HG03565 (cell line): ENCODE measurements at regions not wholly inside any gene's neighbourhood (a gene's known extent, or its start where the extent isn't known, plus 50 kb on each side); places are given as distances from the start of the nearest gene placed in this dataset.
"Not testable (repeated sequence)": the region's sequence is repeated elsewhere in the genome, so short reads cannot be mapped to it uniquely, and the experiment has no call there.

Source experiments
- ATAC-seq: cut with Tn5 transposase; IDR thresholded peaks from one replicate; pipeline ENCODE4 v1.9.1; 2021; ENCODE audit warnings: mild to moderate bottlenecking, moderate library complexity; ENCODE audit not compliant: unreplicated experiment

DNA sequence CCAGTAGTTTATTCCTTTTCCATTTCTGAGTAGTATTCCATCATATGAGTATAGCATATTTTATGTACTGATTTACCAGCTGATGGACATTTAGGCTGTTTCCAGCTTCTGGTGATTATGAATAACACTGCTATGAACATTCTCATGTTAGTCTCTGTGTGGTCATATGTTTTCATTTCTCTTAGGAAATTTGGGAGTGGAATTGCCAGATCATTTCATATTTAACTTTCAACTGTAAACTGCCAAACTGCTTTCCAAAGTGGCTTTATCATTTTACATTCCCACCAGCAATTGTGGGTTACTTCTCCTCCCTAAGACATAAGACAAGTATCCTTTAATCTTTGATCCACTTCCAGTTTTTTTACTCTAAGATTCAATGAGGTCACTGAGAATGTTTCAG is 85.7 kb upstream of the RALGPS2 start:
- ATAC-seq, result no peak

DNA sequence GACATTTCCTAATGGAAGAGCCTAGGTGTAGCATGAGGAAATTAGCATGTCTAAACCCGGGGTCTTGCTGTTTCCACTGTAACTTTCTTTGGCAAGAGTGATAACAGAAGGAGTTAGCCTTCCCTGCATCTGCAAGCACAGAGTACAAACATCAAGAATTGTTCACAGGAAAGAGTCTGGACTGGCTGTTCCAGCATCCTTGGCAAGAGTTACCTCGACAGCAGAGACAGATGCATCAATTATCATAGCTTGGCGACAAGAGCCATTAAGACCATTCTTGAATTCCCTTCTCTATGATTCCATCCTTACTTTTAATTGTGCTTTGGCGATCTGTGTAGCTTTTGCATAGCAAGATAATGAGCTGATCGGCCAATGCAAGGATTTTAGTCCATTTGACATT is 82.8 kb upstream of the RALGPS2 start:
- ATAC-seq, result no peak

DNA sequence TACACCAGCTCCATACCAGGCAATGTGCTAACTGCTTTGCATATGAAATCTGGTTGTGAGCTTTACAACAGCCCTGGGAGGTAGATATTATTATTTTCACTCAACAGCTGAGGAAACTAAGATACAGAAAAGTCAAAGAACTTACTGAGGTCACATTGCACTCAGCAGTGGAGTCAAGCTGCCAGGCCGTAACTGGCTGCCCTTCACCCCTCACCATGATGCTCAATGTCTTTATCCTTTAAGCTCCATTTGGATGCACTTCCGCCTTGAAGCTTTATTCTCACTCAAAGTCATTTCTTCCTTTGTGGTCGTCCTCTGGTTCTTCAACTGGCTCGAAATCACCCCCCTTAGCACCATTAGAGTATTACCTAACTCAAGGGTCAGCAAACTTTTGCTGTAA is 81.7 kb upstream of the RALGPS2 start:
- no peak for ATAC-seq

DNA sequence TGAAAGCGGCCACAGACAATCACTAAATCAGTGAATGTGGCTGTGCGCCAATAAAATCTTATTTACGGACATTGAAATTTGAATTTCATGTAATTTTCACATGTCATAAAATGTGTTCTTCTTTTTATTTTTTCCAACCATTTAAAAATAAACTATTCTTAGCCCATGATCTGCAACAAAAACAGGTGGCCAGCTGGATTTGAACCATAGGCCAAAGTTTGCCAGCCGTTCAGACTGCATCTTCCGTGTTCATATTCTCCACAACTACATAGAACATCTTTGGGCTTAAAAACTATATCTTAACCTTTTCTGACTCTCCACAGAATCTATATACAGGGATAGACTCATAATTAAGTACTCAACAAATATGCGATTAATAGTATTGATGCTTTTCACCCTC is 81.2 kb upstream of the RALGPS2 start:
- ATAC-seq, result no peak

DNA sequence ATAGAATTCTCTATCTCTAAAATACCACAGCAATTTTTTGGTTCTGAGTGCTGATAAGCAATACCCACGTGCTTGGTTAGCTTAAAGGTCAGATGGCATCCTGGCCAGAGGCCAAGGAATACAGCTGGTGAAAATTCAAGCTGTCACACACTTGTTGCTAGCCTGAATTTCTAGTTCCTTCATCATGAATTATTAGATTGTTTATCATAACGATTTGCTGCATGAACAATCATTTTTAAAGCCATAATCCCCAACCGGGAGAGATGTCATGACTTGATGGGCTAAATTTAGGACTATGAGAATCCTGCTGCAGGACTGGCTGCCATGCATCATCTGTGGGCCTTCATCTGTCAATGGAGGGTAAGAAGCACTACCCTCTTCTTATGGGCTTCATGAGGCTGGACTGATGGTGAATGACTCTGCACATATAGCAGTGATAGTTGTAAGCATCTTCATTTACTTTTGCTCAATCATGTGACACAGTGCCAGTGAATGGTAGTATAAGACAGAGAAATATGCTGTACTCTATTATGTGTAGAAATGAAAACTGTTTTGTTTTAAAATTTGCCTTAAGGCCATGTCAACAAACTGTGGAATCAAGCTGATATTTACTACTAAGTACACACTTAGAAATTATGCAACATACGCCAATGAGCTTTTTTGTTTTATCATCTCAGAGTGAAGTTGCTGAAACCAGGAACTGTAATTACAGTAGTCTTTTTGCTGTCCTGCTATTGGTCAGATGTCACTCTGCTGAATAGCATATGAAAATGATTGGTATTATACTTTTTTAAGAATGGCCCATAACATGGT is 80.5 kb upstream of the RALGPS2 start:
- ATAC-seq, result no peak

DNA sequence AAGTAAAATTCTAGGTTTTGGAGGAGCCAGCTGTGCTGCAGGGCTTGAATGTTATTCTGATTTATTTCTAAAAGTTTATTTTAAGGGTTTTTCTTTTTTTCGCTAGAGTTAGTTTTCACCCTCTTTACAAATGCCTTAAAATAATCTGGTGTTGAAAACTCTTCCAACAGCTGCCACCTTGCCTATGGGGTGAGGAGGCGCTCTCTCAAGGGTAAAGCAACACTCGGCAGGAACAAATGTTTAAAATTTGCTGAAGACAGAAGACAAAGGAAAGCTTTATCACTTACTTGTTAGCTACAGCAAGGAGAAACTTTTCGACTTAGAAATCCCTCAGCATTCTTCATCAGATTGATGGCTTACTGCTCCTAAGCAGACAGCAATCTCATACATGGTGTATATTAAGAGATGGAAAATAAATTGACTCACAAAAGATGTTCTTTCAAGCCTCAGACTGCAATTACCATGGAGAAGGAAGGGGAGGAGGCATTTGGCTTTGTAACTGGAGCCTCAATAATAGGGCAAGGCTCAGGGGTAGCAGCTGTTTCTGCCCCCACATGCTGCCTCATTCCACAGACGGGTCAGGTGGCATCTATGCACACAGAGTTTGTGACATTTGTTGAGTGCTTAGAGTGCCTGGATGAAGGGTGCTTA is 79.8 kb upstream of the RALGPS2 start:
- ATAC-seq, result no peak

DNA sequence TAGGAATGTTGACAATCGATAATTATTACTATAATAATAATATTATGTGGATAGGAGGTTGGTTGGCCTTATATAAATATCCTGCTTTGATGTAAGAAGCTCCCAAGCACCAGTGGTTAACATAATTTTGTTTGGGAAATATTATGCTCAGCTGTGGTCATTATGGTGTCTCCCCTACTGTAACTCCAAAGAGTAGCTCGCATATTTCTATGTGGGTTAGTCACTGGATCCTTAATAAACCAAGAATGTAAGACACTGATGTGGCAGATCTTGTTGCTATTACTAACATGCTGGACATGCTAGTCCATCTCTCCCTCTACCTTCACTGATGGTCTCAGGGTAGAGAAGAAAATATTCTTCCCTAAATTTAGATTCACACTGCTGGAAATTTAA is 79.2 kb upstream of the RALGPS2 start:
- no peak for ATAC-seq

DNA sequence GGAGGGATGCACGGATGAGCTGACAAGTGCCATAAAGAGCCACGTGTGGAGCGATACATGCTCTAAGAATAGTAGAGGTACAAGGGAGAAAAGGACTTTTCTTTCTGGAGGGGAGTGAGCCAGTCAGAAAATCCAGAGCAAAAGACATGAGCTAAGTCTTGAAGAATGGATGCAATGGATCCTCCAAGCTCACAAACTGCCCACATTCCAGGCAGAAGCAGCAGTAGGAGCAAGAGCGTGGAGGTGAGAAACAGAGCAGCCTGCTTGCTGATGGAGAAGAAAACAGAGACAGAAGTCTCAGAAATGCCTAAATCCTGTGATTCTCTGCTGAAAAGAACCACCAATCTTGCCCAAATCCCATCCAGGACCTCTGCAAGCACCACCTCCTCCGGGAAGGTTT is 78.2 kb upstream of the RALGPS2 start:
- no peak for ATAC-seq

DNA sequence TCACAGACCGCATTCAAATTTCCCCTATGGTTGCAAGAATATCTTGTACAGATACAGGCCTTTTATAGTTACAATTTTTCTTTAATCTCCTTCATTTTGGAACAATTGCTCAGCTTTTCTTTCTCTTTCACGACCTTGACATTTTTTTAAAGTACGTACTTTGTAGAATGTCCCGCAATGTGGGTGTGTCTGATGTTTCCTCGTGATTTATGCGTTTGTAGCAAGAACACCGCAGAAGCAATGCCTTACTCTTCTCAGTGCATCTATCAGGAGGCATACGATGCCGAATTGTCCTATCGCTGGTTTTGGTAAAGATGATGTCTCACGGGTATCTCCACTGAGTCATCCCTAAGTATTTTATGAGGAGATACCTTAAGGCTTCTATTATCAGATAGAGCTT is 76.9 kb upstream of the RALGPS2 start:
- no peak for ATAC-seq

DNA sequence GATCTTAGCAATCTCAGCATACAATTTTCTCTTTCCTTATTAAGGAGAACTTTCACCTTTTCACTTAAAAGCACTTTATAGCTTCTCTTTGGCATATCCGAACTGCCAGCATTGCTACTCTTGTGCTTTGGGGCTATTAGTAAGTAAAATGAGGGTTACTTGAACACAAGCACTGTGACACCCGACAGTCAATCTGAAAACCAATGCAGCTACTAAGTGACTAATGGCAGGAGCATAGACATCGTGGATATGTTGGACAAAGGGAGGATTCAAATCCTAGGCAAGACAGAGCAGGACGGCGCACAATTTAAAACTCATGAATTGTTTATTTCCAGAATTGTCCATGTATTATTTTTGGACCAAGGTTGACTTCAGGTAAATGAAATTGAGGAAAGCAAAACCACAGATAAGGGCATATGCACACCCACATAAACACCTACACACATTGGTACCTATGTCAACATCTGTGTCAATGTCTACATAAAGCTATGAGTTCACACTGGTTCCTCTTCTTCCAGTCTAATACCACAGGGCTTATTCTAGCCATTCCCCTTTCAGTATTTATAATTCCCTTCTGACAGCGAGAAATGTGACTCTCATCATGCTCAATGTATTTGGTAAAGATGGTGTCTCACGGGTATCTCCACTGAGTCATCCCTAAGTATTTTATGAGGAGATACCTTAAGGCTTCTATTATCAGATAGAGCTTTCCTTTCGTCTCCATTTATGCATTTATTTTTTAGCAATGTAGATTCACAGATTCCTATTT is 75.3 kb upstream of the RALGPS2 start:
- ATAC-seq, result no peak

DNA sequence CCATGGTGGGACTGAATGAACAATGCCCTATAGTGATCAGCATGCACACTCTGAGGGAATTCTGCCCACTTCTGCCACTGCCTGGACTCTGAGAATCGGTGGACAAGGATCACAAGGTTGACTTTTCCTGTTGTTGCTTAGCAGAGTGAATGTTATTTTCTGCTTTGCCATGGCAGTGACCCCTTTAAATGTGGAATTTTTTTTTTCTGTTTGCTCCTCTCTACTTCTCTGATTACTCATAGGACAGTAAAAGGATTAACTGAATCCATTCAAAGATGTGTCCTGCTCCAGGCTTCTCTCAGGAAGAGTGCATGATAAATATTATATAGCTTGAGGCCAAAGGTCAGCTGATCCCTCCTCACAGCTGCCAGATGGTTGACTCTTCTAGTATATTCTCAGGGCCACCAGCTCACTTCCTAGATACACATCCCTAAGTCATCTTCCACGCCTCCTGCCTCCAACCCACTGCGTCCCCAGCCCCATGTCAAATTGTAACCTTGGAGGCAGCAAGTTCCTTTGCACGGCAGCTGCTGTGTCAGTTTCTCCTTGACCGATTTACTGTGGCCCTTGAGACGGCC is 74.0 kb upstream of the RALGPS2 start:
- ATAC-seq, result no peak

DNA sequence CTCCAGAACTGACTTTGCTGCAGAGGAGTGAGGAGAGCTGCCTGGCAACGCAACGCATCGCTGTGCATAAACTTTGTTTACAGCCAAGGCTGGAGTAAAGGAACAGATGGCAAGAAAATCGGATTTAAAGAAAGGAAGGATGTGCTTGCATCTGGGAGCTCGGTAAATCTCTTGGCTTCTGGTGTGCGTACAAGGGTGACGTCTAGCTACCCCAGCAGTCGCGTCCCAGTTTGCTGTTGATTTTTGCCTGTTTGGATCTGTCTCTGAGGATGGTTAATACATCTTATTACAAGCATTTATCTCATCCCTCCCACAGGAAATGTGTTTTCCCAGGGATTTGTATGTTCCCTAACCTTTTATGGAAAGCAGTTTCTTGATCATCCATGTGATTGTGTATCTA is 73.3 kb upstream of the RALGPS2 start:
- no peak for ATAC-seq

DNA sequence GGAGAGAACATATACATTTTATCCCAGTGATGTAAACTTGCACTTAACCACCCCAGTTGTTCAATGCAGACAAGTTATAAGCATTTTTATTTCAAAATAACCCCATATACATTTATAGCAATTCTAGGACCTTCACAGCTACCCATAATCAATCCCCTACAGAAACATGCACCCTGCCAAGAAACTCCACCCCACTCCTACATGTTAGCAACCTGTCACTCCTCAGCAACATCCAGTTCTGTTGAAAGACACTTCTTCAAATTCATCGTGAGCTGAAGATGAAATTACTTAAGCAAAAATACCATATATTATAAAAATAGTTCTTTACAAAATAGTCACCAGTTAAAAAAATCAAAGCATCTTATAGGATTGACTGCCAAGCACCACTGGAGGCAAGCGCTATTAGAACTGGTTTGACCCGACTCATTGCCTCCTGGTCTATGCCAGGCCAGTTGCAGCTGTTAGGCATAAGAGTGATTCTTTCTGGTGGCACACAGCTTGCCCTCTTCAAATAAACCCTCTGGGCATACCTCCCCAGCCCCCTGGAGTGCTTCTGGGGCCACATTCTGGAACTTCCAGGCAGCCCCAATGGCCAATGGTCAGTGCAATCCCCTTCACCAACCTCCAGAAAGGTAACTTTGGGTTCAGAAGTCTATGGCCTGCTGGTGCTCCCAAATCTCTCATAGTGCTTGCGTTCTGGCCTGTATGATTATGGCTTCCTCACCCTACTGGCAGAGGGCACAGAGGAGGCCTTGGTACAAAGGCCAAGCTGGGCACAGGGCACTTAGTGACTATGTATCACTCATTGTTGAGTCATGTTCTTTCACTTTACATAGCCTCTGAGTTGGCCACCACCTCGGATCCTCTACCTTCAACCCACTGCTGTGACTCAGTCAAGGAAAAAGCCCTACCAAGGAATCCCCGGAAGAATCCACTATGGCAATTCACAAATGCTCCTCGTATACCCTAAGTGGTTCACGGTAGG is 72.2 kb upstream of the RALGPS2 start:
- ATAC-seq, result no peak

DNA sequence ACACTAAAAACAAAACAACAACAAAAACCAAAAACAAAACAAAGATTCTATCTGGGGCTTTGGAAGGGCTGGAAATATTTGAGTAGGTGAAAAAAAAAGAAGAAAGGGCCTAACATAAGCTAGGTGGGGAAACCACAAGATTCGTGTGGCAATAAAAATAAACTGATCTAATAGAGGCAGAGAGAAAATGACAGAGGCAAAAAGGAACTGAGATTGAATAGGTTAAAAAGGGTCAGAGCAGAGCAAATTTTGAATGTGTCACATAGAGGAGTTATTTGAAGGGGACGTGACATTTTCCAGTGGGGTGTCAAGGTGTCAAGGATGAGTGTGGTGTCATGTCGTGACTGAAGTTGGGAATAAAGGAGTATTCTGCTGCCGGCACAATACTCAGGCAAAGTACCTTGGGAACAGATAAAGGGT is 65.2 kb upstream of the RALGPS2 start:
- peak; percentile 65 for ATAC-seq

DNA sequence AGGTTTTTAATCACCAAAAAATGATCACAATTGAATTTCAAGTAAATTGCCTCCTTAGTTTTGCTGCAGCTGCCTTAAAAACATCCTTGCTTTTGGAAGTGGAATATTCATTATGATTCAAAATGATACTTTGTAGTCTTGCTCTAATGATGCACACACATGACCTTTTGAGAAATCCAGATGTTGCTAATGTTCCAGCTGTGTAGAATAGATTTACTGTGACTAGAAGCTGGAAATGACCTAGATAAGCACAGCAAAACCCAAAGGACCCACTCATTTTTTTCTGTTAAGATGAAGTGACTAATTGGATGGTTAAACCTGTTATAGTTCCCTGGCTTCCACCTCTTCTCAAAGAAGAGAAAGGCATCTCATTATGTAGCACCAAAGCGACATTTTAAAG is 64.6 kb upstream of the RALGPS2 start:
- no peak for ATAC-seq

DNA sequence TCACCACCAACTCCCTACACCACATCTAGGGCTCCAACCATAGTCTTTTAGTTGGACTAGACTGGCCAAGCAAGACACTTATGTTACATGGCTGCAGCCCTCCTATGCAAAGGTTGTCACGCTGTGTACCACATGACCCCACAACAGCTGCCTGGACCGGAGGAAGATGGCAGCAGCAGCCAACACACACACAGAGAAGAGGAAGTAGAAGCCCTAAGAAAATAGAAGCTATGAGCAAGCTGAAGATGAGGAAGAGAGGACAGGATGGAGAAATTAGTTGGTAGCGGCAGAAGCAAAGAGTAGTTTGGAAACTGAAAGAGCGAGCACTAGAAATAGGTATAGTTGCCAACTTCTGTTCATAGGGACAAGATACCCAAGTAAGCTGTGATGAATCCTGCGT is 60.8 kb upstream of the RALGPS2 start:
- peak; percentile 70 for ATAC-seq

DNA sequence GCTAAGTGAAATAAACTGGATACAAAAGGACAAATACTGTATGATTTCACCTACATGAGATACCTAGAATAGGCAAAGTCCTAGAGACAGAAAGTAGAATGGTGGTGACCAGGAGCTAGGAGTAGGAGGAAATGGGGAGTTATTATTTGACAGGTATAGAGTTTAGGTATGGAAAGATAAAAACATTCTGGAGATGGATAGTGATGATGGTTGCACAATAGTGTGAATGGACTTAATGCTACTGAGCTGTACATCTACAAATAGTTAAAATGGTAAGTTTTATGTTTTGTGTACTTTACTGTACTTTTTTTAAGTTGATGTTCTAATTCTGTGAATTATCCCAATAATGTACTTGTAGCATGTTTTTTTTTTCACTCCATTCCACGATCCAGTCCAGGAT is 59.5 kb upstream of the RALGPS2 start:
- no peak for ATAC-seq

DNA sequence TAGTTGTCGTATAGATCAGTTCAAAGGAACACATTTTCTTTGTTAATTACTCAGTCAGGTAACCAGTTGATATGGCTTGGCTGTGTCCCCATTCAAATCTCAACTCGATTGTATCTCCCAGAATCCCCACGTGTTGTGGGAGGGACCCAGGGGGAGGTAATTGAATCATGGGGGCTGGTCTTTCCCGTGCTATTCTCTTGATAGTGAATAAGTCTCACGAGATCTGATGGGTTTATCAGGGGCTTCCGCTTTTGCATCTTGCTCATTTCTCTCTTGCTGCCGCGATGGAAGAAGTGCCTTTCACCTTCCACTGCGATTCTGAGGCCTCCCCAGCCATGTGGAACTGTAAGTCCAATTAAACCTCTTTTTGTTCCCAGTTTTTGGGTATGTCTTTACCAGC is 58.2 kb upstream of the RALGPS2 start:
- not testable (repeated sequence) for ATAC-seq

DNA sequence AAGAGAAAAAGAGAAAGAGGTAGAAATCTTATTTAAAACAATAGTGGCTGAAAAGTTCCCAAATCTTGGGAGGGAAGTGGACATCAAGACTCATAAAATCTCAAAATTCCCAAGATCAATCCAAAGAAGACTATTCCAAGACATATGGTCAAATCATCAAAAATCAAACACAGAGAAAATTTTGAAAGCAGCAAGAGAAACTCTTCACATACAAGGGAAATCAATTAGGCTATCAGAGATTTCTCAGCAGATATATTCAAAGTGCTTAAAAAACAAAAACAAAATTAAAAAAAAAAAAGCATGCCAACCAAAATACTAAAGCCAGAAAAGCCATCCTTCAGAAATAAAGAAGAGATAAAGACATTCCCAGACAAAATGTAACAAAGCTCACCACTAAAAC is 52.6 kb upstream of the RALGPS2 start:
- ATAC-seq, result no peak

DNA sequence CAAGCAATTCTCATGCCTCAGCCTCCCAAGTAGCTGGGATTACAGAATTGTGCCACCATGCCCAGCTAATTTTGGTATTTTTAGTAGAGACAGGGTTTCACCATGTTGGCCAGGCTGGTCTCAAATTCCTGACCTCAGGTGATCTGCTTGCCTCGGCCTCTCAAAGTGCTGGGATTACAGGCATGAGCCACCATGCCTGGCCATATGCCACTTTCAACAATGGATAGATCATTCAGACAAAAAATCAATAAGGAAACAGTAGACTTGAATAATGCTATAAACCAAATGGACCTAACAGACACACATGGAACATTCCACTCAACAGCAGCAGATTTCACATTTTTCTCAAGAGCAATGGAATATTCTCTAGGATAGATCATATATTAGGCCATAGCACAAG is 50.5 kb upstream of the RALGPS2 start:
- ATAC-seq, result not testable (repeated sequence)
